GM21619 (cell line): ENCODE measurements at regions not wholly inside any gene's neighbourhood (a gene's known extent, or its start where the extent isn't known, plus 50 kb on each side); places are given as distances from the start of the nearest gene placed in this dataset.

ENCODE experiments used
- ATAC-seq: cut with Tn5 transposase; IDR thresholded peaks from one replicate; pipeline ENCODE4 v1.9.1; 2021; ENCODE audit not compliant: unreplicated experiment

DNA sequence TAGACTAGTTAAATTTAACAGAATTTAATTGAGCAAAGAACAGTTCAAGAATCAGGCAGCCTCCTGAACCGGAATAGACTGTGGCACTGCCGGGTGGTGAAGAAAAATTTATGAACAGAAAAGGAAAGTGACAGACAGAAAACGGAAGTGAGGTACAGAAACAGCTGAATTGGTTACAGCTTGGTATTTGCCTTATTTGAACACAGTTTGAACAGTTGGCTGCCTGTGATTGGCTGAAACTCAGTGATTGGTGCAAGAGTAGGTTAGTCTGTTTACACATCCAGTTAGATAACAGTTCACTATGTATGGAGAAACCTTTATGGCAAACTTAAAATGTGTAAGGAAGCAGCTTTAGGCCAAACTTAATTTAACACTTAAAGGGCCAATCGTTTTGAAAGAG, 116.0 kb upstream of the CITED2 start:
- peak; percentile 71 for ATAC-seq

DNA sequence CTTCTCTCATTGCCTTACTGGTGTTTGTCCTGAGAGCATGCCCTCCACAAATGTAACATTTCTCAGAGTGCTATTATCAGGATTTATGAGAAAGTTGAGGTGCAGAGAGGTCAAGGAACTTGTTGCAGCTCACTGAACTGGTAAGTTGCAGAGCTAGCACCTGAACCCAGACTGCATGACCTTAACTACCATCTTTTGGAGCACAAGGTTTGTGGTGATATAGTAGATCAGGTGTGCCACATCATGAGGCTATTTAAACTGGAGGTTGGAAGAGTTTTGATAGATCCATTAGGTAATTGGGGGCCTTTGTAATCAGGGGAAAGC, 112.0 kb upstream of the CITED2 start:
- no peak for ATAC-seq

DNA sequence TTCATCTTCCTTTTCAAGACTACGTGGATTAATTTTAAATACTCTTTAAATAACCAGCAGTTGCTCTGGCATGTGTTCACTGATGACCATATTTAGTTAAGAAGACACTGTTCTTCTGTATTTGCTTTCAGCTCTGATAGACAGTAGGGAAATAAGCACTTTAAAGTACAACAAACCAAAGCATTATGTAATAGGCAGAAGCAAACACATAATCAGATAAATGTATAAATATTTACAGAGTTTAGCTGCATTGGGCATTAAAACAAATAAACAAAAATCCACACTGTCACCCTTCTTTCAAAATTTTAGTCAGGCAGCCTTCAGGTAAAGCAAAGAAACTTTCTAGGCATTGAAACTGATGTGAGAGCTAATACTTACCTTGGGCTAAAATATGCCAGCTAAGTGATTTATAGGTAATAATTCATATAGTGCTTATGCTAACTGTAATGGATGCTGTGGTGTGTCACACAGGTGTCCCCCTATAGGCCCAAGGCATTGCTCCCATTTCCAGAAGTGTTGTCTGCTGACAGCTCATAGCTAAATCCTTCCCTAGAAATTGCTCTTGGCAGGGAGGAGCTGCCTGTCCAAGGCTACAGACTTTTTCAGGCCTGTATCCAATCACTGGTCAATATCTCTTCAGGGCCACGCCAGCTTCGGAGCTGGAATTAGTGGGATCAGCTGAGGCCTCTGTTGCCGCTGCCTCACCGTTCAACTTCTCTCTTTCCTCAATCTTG, 111.5 kb upstream of the CITED2 start:
- no peak for ATAC-seq

DNA sequence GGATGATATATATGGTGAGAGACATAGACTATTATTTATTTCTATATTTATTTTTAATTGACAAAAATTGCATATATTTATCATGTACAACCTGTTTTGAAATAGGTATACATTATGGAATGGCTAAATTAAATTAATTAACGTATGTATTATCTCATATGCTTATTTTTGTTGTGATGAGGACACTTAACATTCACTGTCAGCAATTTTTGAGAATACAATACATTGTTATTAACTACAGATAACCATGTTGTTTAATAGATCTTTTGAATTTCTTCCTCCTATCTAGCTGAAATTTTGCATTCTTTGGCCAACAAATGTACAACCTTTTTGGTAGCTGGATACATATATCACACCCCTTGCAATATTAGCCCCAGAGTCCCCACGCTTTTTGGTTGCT, 110.7 kb upstream of the CITED2 start:
- ATAC-seq, result no peak

DNA sequence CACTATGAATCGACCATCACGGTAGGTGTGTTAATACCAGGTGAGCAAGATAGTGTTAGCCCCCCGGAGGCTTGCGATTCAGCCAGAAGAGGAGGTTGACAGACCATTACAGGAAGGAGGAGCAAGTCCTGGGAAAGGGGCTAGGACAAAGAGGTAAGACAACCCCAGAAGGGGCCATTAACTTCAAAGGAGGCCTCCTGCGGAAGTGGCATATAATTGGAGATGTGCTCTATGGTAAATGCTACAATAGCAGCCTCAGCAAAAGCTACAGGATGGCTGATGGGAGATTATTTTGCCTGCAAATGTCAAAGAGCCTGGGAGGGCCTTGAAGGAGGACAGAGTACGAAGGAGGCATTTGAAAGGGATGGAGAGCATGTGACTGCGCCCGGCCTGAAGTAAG, 108.6 kb upstream of the CITED2 start:
- no peak for ATAC-seq

DNA sequence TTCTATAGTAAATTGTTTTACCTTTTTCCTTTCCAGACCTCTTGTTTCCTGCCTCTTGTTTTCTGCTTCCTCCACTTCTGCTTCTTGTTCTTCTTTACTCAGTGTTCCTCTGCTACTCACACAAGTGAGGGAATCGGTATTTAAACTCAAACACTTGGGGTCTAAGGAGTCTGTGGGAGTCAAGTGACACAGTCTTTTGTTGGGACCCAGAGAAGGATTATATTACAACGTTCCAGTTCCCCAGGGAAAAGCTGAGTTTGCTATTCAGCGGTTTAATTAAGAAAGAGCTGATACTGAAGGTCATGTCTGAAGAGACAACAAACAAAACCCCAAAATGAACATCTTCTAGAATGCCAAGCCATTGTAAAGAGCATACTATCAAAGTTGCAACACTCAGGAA, 107.8 kb upstream of the CITED2 start:
- ATAC-seq, result no peak

DNA sequence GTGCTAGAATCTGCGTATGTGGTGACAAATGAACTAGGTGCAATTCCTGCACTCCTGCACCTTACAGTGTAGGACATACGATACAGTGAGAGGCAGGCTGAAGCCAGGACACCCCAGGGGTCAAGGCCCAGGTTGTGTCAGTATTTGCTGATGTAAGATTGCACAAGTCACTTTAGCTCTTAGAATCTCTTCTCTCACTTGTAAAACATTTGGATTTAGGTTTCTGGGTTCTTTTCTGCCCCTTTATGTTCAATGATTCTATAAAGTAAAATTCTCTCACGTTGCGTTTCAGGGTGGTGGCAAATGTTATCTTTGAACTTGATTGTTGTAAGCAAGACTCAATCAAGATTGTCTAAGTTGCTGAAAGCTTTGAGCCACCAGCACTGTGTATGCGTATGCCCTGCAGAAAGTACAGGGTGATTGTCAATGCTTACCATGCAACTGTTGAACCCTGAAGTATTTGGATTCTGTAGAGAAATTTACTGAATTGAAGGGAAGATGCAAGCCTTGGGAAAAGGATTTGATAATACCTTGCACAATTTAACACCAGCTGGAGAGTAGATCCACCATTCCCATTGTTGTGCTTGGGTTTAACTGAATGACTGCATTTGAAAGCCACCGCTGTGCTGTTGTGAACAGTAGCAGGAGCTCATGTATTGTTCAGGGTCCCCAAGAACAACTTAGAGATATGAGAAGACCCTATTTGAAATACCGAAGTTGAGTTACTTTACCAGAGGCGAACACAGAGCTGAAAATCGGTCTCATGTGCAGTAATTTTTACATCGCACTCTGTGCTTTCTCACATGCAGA, 106.1 kb upstream of the CITED2 start:
- no peak for ATAC-seq

DNA sequence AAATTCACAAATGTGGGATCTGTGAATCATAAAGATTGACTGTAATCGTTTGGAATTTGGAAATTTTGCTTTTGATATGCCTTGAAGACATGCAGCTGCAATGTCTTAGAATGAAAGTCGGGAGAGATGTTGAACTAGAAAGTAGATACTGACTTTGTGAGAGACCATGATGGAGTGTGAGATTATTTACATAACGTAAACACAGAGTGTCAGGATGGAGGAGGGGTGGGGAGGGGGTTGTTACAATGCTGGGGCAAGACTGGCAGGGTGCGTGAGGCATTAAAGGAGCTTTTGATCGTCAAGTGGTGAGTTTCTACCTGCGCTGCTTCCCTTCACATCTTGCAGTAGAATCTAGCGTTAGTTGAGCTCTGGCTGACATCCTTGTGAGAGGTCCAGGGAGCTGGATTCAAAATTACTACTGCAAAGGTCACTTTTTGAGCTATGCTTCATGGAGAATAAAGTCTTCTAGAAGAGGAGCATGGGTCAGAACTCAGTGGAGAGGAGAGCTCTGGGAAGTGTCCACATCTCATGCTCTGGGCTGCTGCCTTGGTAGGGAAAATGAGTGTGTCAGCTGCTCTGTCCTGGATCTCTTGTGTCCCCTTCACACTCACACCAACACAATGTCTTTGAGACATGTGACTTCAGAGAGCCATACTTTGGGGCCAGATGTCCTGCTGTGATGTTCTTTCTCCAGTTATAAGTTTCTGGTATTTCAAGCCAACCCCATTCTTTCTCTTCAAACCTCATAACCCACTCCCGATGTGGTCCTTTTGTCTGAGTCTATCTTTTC, 105.2 kb upstream of the CITED2 start:
- no peak for ATAC-seq

DNA sequence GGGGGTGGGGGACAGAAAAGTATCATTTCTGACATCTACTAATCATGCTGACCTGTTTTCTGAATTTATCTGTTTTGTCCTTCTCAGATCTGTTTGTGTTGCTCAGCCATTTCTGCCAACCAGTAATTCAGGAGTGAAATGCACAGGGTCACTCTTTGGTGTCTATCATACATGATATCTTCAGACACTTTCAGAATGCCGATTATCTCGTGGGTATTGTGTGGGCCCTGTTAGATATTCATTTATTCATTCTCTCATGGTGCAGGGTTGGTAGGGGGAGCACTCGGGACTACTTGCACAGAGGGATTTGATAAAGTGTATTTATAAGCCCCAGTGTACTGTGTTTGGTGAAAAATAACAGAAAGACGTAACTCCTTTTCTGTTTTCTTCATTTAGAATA, 101.2 kb upstream of the CITED2 start:
- no peak for ATAC-seq

DNA sequence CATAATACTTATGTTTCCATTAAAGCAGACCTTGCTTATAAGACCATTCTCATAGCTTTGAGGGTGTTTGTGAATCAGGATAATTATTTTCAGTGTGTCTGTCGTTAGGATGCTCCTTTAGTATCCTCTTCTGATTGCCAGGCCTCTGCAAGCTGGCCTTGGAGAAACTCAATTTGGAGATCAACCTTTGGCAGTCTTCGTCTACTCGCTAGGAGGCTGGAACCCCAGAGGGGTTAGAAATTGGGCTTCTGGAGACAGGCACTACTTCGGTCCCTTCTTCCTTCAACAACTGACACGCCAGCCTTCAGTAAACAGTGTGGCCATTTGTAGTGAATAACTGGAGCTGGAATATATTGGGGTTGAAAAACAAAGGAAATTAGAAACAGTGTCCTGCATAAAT, 100.8 kb upstream of the CITED2 start:
- no peak for ATAC-seq

DNA sequence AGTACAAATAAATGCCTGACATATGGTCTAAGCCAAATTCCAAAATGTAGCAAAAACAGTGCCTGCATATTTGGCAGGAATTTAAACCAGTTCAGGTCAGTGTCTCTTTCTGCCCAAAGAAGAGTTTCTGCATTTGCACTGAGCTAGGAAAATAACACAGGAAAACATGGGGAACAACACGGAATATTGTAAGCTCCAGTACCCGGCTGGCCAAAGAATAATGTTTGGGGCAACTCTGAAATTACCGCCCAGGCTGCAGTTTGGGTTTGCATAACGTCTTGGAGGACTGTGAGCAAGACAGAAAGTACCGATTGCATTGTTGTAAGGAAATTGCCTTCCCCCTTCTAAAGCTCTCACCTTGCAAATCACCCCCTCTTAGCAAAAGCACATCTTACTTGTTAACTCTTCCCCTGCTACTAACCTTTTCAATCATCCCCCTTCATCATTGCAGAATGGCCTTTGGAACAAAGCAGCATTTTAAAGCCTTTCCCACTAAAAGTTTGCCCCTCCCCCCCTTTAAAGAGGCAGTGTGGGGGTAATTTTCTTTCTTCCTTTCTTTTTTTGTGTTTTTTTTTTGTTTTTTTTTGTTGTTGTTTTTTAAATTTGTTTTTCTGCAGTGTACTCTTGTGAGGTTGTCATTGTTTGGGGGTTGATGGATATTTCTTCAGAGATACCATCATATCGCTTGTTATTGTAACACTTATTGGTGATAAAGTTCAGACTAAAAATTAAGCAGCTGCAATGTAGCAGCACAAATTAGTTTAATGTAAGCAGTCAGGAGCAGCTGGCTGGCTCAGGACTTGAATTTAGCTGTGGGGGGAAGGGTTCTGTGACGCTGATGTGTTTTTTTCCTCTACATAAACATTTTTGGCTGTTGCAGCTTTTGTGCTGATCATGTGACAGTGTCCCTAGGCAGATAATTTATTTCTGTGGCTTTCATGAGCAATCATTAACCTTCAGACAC, 100.0 kb upstream of the CITED2 start:
- ATAC-seq, result peak; percentile 50

DNA sequence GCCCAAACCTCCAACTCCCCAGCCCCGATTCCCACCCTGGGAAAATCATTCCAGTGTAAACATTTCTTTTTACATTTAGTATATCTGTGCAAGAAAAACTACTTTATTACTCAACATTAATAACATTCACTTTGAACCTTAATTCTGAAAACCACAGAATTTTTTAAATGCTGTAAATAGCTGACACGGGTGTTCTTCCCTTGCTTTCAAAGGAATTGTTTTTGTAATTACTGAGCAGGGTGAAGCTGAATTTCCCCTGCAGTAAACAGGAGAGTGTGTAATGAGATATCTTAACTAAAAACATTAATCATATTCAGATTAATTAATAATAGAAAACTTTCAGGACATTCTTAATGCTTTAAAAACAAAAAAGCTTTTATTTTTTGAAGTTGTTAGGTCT, 99.3 kb upstream of the CITED2 start:
- ATAC-seq, result no peak

DNA sequence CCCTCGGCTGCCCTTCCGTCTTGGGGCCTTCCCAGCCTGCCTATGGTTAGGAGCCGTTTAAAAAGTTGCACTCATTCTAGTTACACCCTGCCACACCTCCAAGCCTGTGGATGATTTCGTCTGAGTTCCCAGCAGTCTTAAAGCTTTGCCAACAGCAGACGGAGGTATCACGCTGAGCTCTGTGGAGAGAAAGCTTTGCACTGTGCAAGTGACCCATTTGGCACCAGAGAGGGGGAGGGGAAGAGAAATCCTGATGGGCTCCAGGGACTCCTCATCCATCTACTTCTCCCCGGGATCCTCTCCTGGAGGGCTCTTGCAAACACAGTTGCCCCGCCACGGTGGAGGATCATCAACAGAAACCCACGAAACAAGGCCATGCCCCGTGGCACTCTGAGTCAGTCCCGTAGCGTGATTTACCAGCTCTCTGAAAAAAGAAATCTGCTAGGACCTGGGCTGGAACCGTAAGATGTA, 98.8 kb upstream of the CITED2 start:
- no peak for ATAC-seq

DNA sequence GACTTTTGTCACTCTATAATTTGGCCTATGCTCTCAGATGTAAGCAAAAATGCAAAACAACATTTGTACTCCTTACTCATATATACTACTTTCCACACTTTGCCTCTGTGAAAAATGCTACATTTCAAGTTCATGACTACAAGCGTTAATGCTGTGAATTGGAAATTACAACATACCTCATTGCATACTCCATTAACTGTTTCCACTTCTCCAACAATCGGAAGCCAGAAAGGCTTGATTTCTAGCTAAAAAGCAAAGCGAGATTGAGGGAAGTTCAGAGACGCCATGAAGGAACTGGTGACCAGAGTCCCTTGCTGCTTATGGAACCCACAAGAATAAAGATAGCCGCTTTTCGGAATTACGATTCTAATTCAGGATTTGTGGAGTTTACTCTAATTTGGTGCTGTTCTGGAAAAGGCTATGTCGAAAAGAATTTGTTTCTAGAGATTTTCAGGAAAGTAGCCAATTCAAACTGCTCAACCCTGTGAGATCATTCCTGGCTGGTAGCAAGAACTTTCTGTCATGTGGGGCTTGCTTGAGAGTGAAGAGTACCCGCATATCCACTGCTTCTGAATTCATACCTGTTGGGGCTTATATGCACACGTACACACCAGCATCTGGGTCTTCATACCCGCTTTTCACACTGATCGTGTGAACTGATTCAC, 98.0 kb upstream of the CITED2 start:
- ATAC-seq, result no peak

DNA sequence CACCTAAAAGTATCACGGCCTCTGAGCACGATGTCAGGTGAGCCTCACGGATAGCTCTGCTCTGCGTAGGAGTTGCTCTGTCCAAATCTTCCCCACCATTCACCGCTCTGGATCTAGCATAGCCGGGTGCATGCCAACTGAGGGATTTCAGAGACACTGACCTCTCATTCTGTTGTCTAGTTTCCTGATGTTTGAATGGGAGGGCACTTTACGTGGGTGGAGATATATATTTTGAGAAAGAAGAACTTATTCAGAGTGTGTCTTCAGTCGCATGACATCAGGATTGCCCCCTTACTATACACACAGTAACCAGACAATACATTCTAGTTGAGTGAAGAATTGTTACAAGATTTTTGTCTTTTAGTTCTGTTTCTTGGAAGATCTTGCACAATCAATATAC, 96.5 kb upstream of the CITED2 start:
- ATAC-seq, result no peak

DNA sequence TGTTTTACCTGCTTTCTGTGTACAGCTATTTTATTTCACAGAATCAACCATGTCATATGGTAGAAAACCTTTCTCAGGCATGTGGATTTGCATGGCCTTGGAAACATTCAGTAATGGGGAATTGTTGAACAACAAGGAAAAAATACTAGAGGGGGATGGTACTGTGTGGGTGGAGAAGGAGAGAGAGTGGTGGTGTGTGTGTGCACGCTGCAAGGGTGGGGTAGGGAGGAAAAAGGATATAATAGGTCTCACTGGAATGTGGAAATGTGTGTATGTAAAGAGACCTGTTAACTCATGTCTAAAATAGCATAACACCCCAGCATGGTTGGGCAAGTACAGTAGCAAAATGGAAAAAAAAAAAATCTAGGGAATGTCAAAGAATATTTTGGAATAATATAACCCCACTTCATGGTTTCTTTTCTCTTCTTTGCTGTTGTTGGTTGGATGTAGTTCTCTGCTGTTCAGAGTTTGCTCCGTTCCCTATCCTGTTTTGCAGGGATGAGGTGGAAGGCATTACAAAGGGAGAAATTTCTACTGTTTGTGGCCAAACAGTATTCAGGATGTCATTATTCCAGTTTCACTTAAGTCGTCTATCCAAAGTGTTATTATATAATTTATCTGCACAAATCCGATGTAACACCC, 93.9 kb upstream of the CITED2 start:
- no peak for ATAC-seq

DNA sequence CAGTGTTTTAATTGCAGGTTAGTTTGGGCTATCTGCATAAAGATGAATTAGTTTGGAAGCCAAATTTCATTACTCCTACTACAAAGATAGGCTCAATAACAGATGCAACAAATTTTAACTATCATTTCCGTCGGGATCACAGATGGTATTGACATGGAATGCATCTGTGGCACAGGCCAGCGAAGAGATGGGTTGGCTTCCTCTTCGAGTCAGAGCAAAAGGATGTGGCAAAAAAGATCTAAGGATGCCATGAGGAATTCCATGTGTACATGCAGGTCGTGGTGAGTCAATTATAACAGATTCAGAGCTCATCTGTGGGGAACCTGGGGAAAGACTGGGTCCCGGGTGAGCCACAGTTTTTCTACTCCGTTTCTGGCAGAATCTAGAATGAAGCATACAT, 83.0 kb upstream of the CITED2 start:
- no peak for ATAC-seq

DNA sequence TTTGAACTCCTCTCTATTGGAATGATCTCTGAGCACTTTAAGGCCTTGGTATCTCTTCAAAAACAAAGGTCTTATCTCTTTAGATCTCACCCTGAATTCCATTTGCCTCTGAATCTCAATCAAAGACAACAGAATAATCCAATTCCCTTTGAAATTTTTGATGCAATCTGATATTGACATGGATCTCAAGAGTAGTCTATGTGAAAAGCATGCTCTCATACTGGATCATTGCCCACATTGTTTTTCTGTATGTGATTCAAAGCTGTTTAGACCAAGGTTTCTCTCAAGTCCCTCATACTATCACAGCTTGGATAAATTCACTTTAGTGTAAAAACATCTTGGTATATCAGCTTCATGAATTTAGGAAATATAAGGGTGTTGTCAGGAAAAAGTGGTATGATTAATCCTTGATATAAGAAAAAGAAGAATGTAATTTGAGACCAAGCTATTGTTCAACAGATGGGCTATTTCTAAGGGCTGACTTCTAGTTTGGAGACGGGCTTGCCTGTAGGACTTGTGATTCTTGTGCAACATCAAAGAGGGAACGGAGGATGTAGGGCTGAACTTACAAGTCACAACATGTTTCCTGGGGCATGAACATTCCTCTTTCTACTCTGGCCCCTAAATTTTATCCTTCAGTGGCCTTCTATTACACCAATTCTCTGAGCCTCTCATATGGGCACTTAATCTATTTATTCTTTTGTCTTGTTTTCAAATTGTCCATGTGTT, 77.9 kb upstream of the CITED2 start:
- no peak for ATAC-seq

DNA sequence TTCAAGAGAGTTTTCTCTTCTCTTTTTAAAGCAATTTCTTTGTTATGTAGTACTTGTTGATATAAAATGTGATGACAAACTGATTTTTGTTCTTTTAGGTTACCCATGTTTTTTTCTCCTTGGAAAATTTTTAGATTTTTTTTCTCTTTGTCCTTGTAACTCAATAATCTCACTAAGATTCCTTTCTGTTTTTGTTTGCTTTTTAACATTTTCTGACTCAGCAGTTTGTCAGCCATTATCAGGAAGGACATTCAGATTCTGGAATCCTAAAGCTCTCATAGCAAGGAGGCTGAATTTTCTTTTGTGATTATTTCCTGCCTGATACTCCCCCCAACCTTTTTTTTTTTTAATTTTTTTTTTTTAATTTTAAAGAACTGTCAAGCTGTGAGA, 75.2 kb upstream of the CITED2 start:
- no peak for ATAC-seq
